CD4-positive, alpha-beta T cell (primary cell): ENCODE measurements at regions not wholly inside any gene's neighbourhood (a gene's known extent, or its start where the extent isn't known, plus 50 kb on each side); places are given as distances from the start of the nearest gene placed in this dataset.

Experiments
- ATAC-seq: fragments of 200-7000 bp; cut with Tn5 transposase; one replicate; pipeline ENCODE4 v1.10.0; 2022; ENCODE audit warnings: mild to moderate bottlenecking; ENCODE audit not compliant: poor library complexity
- CTCF ChIA-PET: fragments of 350-600 bp; sonication (Branson Sonifier 250); formaldehyde crosslinking; loops from one replicate; lab custom pipeline; 2021; ENCODE audit warnings: antibody characterized with exemption, inconsistent platforms; lab: Charles Lee
- POLR2A ChIA-PET: fragments of 350-600 bp; sonication (Branson Sonifier 250); formaldehyde crosslinking; loops from one replicate; lab custom pipeline; 2021; ENCODE audit warnings: antibody characterized with exemption, inconsistent platforms; lab: Charles Lee
- DNase-seq, 14 experiments: peaks; one replicate each; pipeline ENCODE4 v3.0.0-alpha.2; 2013 to 2020; ENCODE audit warnings: mixed read lengths in 2 of 14
- H3K27ac ChIP-seq, 2 donors: one replicate each; pipeline versions ENCODE4 v1.5.1 to v1.7.0; 2013; ENCODE audit warnings: low read length in 2 of 2, low read depth in 1 of 2, mild to moderate bottlenecking in 1 of 2
- H3K27me3 ChIP-seq, 2 experiments: 1 replicate in 1 of 2; 2 replicates in 1 of 2; pipeline versions ENCODE4 v1.6.1 to v1.7.0; 2013; ENCODE audit warnings: low read length in 2 of 2, control low read depth in 1 of 2, mild to moderate bottlenecking in 1 of 2, moderate library complexity in 1 of 2; ENCODE audit not compliant: insufficient read depth in 2 of 2, control insufficient read depth in 1 of 2
- H3K36me3 ChIP-seq: one replicate; pipeline ENCODE4 v1.6.1; 2013; ENCODE audit warnings: low read length, control low read depth; ENCODE audit not compliant: insufficient read depth
- H3K4me1 ChIP-seq: one replicate; pipeline ENCODE4 v1.6.1; 2013; ENCODE audit warnings: low read length, control low read depth; ENCODE audit not compliant: insufficient read depth
- H3K4me3 ChIP-seq: one replicate; pipeline ENCODE4 v1.5.1; 2013; ENCODE audit warnings: mild to moderate bottlenecking, low read length, moderate library complexity
- H3K9me3 ChIP-seq, 2 experiments: 1 replicate in 1 of 2; 2 replicates in 1 of 2; pipeline versions ENCODE4 v1.6.1 to v1.7.0; 2013; ENCODE audit warnings: low read length in 2 of 2, mild to moderate bottlenecking in 2 of 2, control low read depth in 1 of 2, moderate library complexity in 1 of 2; ENCODE audit not compliant: control insufficient read depth in 1 of 2, insufficient read depth in 1 of 2
- H3K27ac Mint-ChIP-seq: one replicate; pipeline ENCODE4 v1.8.0; 2020; ENCODE audit warnings: mixed read lengths
- H3K27me3 Mint-ChIP-seq: one replicate; pipeline ENCODE4 v1.8.0; 2021; ENCODE audit warnings: mixed read lengths
- H3K36me3 Mint-ChIP-seq: one replicate; pipeline ENCODE4 v1.8.0; 2021; ENCODE audit warnings: low read depth, mixed read lengths
- H3K4me1 Mint-ChIP-seq: one replicate; pipeline ENCODE4 v1.8.0; 2021; ENCODE audit warnings: low read depth, mixed read lengths
- H3K4me3 Mint-ChIP-seq: one replicate; pipeline ENCODE4 v1.8.0; 2020; ENCODE audit warnings: mild to moderate bottlenecking, mixed read lengths
- H3K9me3 Mint-ChIP-seq: one replicate; pipeline ENCODE4 v1.8.0; 2020; ENCODE audit warnings: mixed read lengths
- CTCF ChIP-seq: fragments of 200-600 bp; IDR thresholded peaks from one replicate; pipeline ENCODE4 v1.8.0; 2022; ENCODE audit warnings: antibody characterized with exemption, mild to moderate bottlenecking
- intact Hi-C, 2 experiments: fragments of 100-400 bp; cut with DNase I in 1 of 2; cut with micrococcal nuclease in 1 of 2; formaldehyde crosslinking; loops; one replicate each; pipeline versions ENCODE4 v1.15.1 to v1.9.0; 2023 to 2025; cut with DNase I, micrococcal nuclease

DNA sequence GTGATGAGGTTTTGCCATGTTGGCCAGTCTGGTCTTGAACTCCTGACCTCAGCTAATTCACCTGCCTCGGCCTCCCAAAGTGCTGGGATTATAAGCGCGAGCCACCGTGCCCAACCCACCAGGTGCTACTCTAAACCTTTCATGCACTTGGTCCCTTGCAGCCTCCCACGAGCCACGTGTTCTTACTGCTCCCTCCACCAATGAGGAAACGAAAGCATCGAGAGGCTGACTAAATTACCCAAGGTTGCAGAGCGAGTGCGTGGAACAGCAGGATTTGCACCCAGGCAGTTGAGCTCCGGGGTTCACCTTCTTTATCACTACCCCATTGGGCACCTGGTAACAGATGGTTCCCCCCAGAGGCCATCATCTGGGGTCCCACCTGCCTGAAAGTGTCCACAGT lies 208.3 kb downstream of the LY86 start:
- no peak for ATAC-seq
- Histone ChIP-seq H3K4me1 (peaks cover 5% of the 10 kb centered on the region), H3K27me3 (no peaks in the 10 kb centered on the region), H3K36me3 (no peaks in the 10 kb centered on the region), H3K27ac (no peak overlapping the region), H3K4me3 (no peak overlapping the region), H3K9me3 (no peaks in the 10 kb centered on the region)
- H3K4me3 Mint-ChIP-seq: no peak overlapping the region
- no peak overlapping the region for H3K27ac Mint-ChIP-seq
- H3K9me3 Mint-ChIP-seq: no peaks in the 10 kb centered on the region
- no peaks in the 10 kb centered on the region for H3K36me3 Mint-ChIP-seq
- TF ChIP-seq CTCF: no peak
- POLR2A ChIA-PET: no interaction called here
- intact Hi-C loops: no loop called here
- H3K4me1 Mint-ChIP-seq: peaks cover 17% of the 10 kb centered on the region
- no peak for DNase-seq
- CTCF ChIA-PET: no interaction called here
- no peaks in the 10 kb centered on the region for H3K27me3 Mint-ChIP-seq

GRCh38 chr6:6798448-6798860 lies 209.9 kb downstream of the LY86 start:
- Histone ChIP-seq H3K27ac (no peak overlapping the region), H3K36me3 (no peaks in the 10 kb centered on the region), H3K4me3 (no peak overlapping the region), H3K9me3 (no peaks in the 10 kb centered on the region), H3K27me3 (no peaks in the 10 kb centered on the region), H3K4me1 (peaks cover 5% of the 10 kb centered on the region)
- no peak for TF ChIP-seq CTCF
- Mint-ChIP-seq H3K27ac (no peak overlapping the region), H3K9me3 (no peaks in the 10 kb centered on the region), H3K27me3 (peaks cover 6% of the 10 kb centered on the region), H3K4me1 (peaks cover 17% of the 10 kb centered on the region), H3K36me3 (no peaks in the 10 kb centered on the region), H3K4me3 (no peak overlapping the region)
- ChIA-PET POLR2A (no interaction called here), CTCF (no interaction called here)
- DNase-seq (no peak), ATAC-seq (no peak)
- intact Hi-C loops: no loop called here

DNA sequence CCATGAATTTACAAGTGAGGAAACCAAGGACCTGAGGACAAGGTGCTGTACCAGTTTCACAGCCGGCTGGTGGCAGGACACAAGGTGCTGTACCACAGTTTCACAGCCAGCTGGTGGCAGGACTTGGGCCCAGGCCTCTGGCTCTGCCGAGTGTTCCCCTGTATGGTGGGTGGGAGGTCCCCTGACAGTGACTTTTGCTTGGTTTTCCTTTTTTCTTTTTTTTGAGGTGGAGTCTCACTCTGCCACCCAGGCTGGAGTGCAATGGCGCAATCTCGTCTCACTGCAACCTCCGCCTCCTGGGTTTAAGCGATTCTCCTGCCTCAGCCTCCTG lies 212.4 kb downstream of the LY86 start:
- Histone ChIP-seq H3K9me3 (peaks cover 0 to 5% of the 10 kb centered on the region in 2 experiments), H3K4me1 (peaks cover 5% of the 10 kb centered on the region), H3K4me3 (no peak overlapping the region), H3K36me3 (no peaks in the 10 kb centered on the region), H3K27me3 (no peaks in the 10 kb centered on the region), H3K27ac (no peak overlapping the region)
- no peak for ATAC-seq
- Mint-ChIP-seq H3K9me3 (no peaks in the 10 kb centered on the region), H3K4me3 (no peak overlapping the region), H3K4me1 (peaks cover 11% of the 10 kb centered on the region), H3K27ac (no peak overlapping the region), H3K36me3 (no peaks in the 10 kb centered on the region), H3K27me3 (peaks cover 12% of the 10 kb centered on the region)
- POLR2A ChIA-PET: no interaction called here
- DNase-seq: no peak
- TF ChIP-seq CTCF: no peak
- intact Hi-C loops: no loop called here
- CTCF ChIA-PET: no interaction called here
